ENCODE measurements at regions not wholly inside any gene's neighbourhood (a gene's known extent, or its start where the extent isn't known, plus 50 kb on each side); places are given as distances from the start of the nearest gene placed in this dataset.

- DNase-seq (ENCODE audit: low spot score): no peak
- TF ChIP-seq CTCF (conservative IDR thresholded peaks at IDR 0.05; ENCODE audit: low read depth): no peak
- ChIA-PET CTCF (no interaction called here), POLR2A (ENCODE audit: low non-redundant PET) (no interaction called here)
- no peak overlapping the region for H3K27ac ChIP-seq
These were observed 215.1 kb upstream of the MVB12B start for GRCh38 chr9:126111556-126111955.

GRCh38 chr9:126112135-126112720 is 214.4 kb upstream of the MVB12B start:
- no peak overlapping the region for H3K27ac ChIP-seq
- DNase-seq (ENCODE audit: low spot score): no peak
- ChIA-PET POLR2A (ENCODE audit: low non-redundant PET) (no interaction called here), CTCF (interaction anchor here (0.6 kb wide), 1 partner anchor 602 kb away, joined by 4 read pairs; no protein-coding TSS in a partner anchor)
- no peak for TF ChIP-seq CTCF (conservative IDR thresholded peaks at IDR 0.05; ENCODE audit: low read depth)

GRCh38 chr9:126113176-126113575 is 213.5 kb upstream of the MVB12B start:
- POLR2A ChIA-PET (ENCODE audit: low non-redundant PET): no interaction called here
- H3K27ac ChIP-seq: no peak overlapping the region
- no peak for TF ChIP-seq CTCF (conservative IDR thresholded peaks at IDR 0.05; ENCODE audit: low read depth)
- no peak for DNase-seq (ENCODE audit: low spot score)
- CTCF ChIA-PET: interaction anchor here (0.6 kb wide), 1 partner anchor 11 kb away, joined by 3 read pairs; no protein-coding TSS in a partner anchor

- POLR2A ChIA-PET (ENCODE audit: low non-redundant PET): no interaction called here
These were observed 212.7 kb upstream of the MVB12B start for GRCh38 chr9:126113756-126114408.

GRCh38 chr9:126114409-126114760 is 212.2 kb upstream of the MVB12B start:
- no peak overlapping the region for H3K27ac ChIP-seq
- ChIA-PET CTCF (interaction anchor here (0.7 kb wide), 1 partner anchor 556 kb away, joined by 6 read pairs; no protein-coding TSS in a partner anchor), POLR2A (ENCODE audit: low non-redundant PET) (no interaction called here)
- no peak for DNase-seq (ENCODE audit: low spot score)
- TF ChIP-seq CTCF (conservative IDR thresholded peaks at IDR 0.05; ENCODE audit: low read depth): no peak

More at GRCh38 chr9:126113756-126114408, 212.7 kb upstream of the MVB12B start:
- no peak for TF ChIP-seq CTCF (conservative IDR thresholded peaks at IDR 0.05; ENCODE audit: low read depth)
- DNase-seq (ENCODE audit: low spot score): no peak
- CTCF ChIA-PET: interaction anchor here (0.6 to 0.7 kb wide), 2 partner anchors 10 to 555 kb away, joined by 3 to 6 read pairs; no protein-coding TSS in a partner anchor
- no peak overlapping the region for H3K27ac ChIP-seq

- no peak for TF ChIP-seq CTCF (conservative IDR thresholded peaks at IDR 0.05; ENCODE audit: low read depth)
- ChIA-PET POLR2A (ENCODE audit: low non-redundant PET) (no interaction called here), CTCF (interaction anchor here (0.6 to 0.7 kb wide), 5 partner anchors 9 to 573 kb away, joined by 3 to 9 read pairs (median 3); no protein-coding TSS in a partner anchor)
- no peak overlapping the region for H3K27ac ChIP-seq
- no peak for DNase-seq (ENCODE audit: low spot score)
These were observed 211.7 kb upstream of the MVB12B start for GRCh38 chr9:126114850-126115460.

Measured in RWPE1 (cell line).